WTC11 (cell line): ENCODE measurements at regions not wholly inside any gene's neighbourhood (a gene's known extent, or its start where the extent isn't known, plus 50 kb on each side); places are given as distances from the start of the nearest gene placed in this dataset.

ENCODE experiments used
- FOXJ3 ChIP-seq: sonication (generic); formaldehyde crosslinking; IDR thresholded peaks from 2 replicates; pipeline ENCODE4 v1.9.0; 2021; ENCODE audit warnings: missing genetic modification reagents, mild to moderate bottlenecking, borderline replicate concordance
- JUN ChIP-seq: sonication (generic); formaldehyde crosslinking; IDR thresholded peaks from 2 replicates; pipeline ENCODE4 v1.8.0; 2023; ENCODE audit warnings: mild to moderate bottlenecking, missing genetic modification reagents
- RELA ChIP-seq: sonication (generic); formaldehyde crosslinking; IDR thresholded peaks from 2 replicates; pipeline ENCODE4 v1.8.1; 2022; ENCODE audit warnings: missing genetic modification reagents, mild to moderate bottlenecking, borderline replicate concordance
- TCF7 ChIP-seq: sonication (generic); formaldehyde crosslinking; IDR thresholded peaks from 2 replicates; pipeline ENCODE4 v1.8.0; 2022; ENCODE audit warnings: mild to moderate bottlenecking, low read depth, missing genetic modification reagents, moderate library complexity
- TF ChIP-seq, protein P1 (sequence below): fragments of 200-600 bp; IDR thresholded peaks from 2 replicates; pipeline ENCODE4 v1.8.0; 2022; ENCODE audit warnings: antibody characterized with exemption
- TF ChIP-seq, protein P2 (sequence below): sonication (generic); formaldehyde crosslinking; IDR thresholded peaks from 2 replicates; pipeline ENCODE4 v1.8.1; 2023; ENCODE audit warnings: mild to moderate bottlenecking, missing genetic modification reagents, borderline replicate concordance
- TF ChIP-seq, protein P3 (sequence below): fragments of 250-450 bp; sonication (Bioruptor Pico); IDR thresholded peaks from 2 replicates; pipeline ENCODE4 v2.1.2; 2022; ENCODE audit warnings: mild to moderate bottlenecking, moderate library complexity
- TF ChIP-seq, protein P4 (sequence below): sonication (generic); formaldehyde crosslinking; IDR thresholded peaks from 2 replicates; pipeline ENCODE4 v1.8.0; 2022; ENCODE audit warnings: mild to moderate bottlenecking, missing genetic modification reagents

DNA sequence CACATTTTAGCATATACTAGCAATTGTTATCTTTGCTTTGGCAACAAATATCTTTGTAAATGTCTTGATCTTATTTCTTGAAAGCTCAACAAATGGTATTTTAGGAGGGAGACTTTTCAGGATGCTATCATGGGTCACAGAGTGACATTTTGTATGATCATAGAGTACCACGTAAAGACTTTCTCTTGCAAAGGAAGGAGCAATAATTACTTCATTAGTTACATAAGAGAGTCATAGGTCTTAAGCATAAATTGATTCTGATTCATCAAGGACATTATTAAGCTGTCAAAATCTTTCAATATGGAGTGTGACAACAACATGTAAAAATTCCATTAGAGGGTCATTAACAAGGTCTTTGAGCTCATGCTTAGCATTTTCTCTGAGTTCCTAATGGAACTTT is 339.6 kb downstream of the NUP35 start:
- TF ChIP-seq JUN (CRISPR knock-in tag) (no peak), RELA (no peak), FOXJ3 (no peak), TCF7 (CRISPR knock-in tag) (no peak)
- TF ChIP-seq, protein P1, sequence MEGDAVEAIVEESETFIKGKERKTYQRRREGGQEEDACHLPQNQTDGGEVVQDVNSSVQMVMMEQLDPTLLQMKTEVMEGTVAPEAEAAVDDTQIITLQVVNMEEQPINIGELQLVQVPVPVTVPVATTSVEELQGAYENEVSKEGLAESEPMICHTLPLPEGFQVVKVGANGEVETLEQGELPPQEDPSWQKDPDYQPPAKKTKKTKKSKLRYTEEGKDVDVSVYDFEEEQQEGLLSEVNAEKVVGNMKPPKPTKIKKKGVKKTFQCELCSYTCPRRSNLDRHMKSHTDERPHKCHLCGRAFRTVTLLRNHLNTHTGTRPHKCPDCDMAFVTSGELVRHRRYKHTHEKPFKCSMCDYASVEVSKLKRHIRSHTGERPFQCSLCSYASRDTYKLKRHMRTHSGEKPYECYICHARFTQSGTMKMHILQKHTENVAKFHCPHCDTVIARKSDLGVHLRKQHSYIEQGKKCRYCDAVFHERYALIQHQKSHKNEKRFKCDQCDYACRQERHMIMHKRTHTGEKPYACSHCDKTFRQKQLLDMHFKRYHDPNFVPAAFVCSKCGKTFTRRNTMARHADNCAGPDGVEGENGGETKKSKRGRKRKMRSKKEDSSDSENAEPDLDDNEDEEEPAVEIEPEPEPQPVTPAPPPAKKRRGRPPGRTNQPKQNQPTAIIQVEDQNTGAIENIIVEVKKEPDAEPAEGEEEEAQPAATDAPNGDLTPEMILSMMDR: no peak
- TF ChIP-seq, protein P2, sequence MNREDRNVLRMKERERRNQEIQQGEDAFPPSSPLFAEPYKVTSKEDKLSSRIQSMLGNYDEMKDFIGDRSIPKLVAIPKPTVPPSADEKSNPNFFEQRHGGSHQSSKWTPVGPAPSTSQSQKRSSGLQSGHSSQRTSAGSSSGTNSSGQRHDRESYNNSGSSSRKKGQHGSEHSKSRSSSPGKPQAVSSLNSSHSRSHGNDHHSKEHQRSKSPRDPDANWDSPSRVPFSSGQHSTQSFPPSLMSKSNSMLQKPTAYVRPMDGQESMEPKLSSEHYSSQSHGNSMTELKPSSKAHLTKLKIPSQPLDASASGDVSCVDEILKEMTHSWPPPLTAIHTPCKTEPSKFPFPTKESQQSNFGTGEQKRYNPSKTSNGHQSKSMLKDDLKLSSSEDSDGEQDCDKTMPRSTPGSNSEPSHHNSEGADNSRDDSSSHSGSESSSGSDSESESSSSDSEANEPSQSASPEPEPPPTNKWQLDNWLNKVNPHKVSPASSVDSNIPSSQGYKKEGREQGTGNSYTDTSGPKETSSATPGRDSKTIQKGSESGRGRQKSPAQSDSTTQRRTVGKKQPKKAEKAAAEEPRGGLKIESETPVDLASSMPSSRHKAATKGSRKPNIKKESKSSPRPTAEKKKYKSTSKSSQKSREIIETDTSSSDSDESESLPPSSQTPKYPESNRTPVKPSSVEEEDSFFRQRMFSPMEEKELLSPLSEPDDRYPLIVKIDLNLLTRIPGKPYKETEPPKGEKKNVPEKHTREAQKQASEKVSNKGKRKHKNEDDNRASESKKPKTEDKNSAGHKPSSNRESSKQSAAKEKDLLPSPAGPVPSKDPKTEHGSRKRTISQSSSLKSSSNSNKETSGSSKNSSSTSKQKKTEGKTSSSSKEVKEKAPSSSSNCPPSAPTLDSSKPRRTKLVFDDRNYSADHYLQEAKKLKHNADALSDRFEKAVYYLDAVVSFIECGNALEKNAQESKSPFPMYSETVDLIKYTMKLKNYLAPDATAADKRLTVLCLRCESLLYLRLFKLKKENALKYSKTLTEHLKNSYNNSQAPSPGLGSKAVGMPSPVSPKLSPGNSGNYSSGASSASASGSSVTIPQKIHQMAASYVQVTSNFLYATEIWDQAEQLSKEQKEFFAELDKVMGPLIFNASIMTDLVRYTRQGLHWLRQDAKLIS (CRISPR knock-in tag): no peak
- TF ChIP-seq, protein P3, sequence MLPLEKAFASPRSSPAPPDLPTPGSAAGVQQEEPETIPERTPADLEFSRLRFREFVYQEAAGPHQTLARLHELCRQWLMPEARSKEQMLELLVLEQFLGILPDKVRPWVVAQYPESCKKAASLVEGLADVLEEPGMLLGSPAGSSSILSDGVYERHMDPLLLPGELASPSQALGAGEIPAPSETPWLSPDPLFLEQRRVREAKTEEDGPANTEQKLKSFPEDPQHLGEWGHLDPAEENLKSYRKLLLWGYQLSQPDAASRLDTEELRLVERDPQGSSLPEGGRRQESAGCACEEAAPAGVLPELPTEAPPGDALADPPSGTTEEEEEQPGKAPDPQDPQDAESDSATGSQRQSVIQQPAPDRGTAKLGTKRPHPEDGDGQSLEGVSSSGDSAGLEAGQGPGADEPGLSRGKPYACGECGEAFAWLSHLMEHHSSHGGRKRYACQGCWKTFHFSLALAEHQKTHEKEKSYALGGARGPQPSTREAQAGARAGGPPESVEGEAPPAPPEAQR (CRISPR knock-in tag): no peak
- TF ChIP-seq, protein P4, sequence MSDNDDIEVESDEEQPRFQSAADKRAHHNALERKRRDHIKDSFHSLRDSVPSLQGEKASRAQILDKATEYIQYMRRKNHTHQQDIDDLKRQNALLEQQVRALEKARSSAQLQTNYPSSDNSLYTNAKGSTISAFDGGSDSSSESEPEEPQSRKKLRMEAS (CRISPR knock-in tag): no peak
